Activated CD4-positive, CD25-positive, alpha-beta regulatory T cell treated with anti-CD3 and anti-CD28 coated beads, Interleukin-2, amount 50 U/mL, for 16 hours (primary cell): ENCODE measurements at regions not wholly inside any gene's neighbourhood (a gene's known extent, or its start where the extent isn't known, plus 50 kb on each side); places are given as distances from the start of the nearest gene placed in this dataset.

Experiments
- DNase-seq: peaks from one replicate; pipeline ENCODE4 v3.0.0-alpha.2; 2020; ENCODE audit warnings: low read depth, low spot score

GRCh38 chr18:45526114-45526841 lies 89.0 kb upstream of the SLC14A2 start:
- DNase-seq, result no peak

GRCh38 chr18:45527891-45528290 lies 87.4 kb upstream of the SLC14A2 start:
- no peak for DNase-seq

GRCh38 chr18:45528712-45529336 lies 86.5 kb upstream of the SLC14A2 start:
- DNase-seq, result no peak

- no peak for DNase-seq
Observed at GRCh38 chr18:45538444-45538843, 76.8 kb upstream of the SLC14A2 start.

GRCh38 chr18:45539491-45539891 lies 75.8 kb upstream of the SLC14A2 start:
- DNase-seq, result no peak

- DNase-seq, result no peak
Observed at GRCh38 chr18:45540125-45540524, 75.2 kb upstream of the SLC14A2 start.

- DNase-seq, result no peak
Observed at GRCh38 chr18:45541421-45541820, 73.9 kb upstream of the SLC14A2 start.

- DNase-seq, result no peak
Observed at GRCh38 chr18:45542043-45542442, 73.2 kb upstream of the SLC14A2 start.

- no peak for DNase-seq
Observed at GRCh38 chr18:45547910-45548309, 67.4 kb upstream of the SLC14A2 start.

- no peak for DNase-seq
Observed at GRCh38 chr18:45548614-45549013, 66.7 kb upstream of the SLC14A2 start.

- DNase-seq, result no peak
Observed at GRCh38 chr18:45549290-45549689, 66.0 kb upstream of the SLC14A2 start.

- DNase-seq, result no peak
Observed at GRCh38 chr18:45551142-45551815, 64.0 kb upstream of the SLC14A2 start.

GRCh38 chr18:45553723-45554388 lies 61.4 kb upstream of the SLC14A2 start:
- DNase-seq, result no peak

GRCh38 chr18:45554389-45554737 lies 60.9 kb upstream of the SLC14A2 start:
- DNase-seq, result no peak

- DNase-seq, result no peak
Observed at GRCh38 chr18:45556222-45556621, 59.1 kb upstream of the SLC14A2 start.

- no peak for DNase-seq
Observed at GRCh38 chr18:45557287-45557686, 58.0 kb upstream of the SLC14A2 start.

- DNase-seq, result no peak
Observed at GRCh38 chr18:45557779-45558178, 57.5 kb upstream of the SLC14A2 start.

- DNase-seq, result no peak
Observed at GRCh38 chr18:45559258-45559657, 56.0 kb upstream of the SLC14A2 start.

- DNase-seq, result no peak
Observed at GRCh38 chr18:45560870-45561269, 54.4 kb upstream of the SLC14A2 start.

GRCh38 chr18:45562567-45563479 lies 52.5 kb upstream of the SLC14A2 start:
- no peak for DNase-seq

- no peak for DNase-seq
Observed at GRCh38 chr18:45565280-45565970, 49.9 kb upstream of the SLC14A2 start.
